CD14-positive monocyte (primary cell): ENCODE measurements at regions not wholly inside any gene's neighbourhood (a gene's known extent, or its start where the extent isn't known, plus 50 kb on each side); places are given as distances from the start of the nearest gene placed in this dataset.

Experiments used
- DNase-seq, 3 donors: peaks; one replicate each; pipeline ENCODE4 v3.0.0-alpha.2; 2011 to 2022
- H2AFZ ChIP-seq: 2 replicates; pipeline ENCODE4 v1.6.0; 2012; ENCODE audit warnings: mild to moderate bottlenecking, low read depth, low read length, inconsistent platforms; ENCODE audit not compliant: insufficient read depth, poor library complexity, severe bottlenecking
- H3K27ac ChIP-seq, 2 donors: 1 replicate in 1 of 2; 2 replicates in 1 of 2; pipeline ENCODE4 v1.5.1; 2012 to 2013; ENCODE audit warnings: low read length in 2 of 2, control low read depth in 1 of 2, inconsistent platforms in 1 of 2, low read depth in 1 of 2, mild to moderate bottlenecking in 1 of 2
- H3K27me3 ChIP-seq, 2 donors: one replicate each; pipeline versions ENCODE4 v1.6.0 to v1.6.1; 2011 to 2013; ENCODE audit warnings: low read length in 2 of 2; ENCODE audit not compliant: control insufficient read depth in 2 of 2, insufficient read depth in 2 of 2
- H3K36me3 ChIP-seq, 2 donors: replicated peaks in 1 of 2; 1 replicate in 1 of 2; 2 replicates in 1 of 2; pipeline versions ENCODE4 v1.5.1 to v1.6.1; 2012 to 2013; ENCODE audit warnings: low read length in 2 of 2, control low read depth in 1 of 2, inconsistent platforms in 1 of 2, mild to moderate bottlenecking in 1 of 2; ENCODE audit not compliant: insufficient read depth in 2 of 2, control insufficient read depth in 1 of 2
- H3K4me1 ChIP-seq, 2 donors: 1 replicate in 1 of 2; 2 replicates in 1 of 2; pipeline versions ENCODE4 v1.5.1 to v1.6.1; 2012 to 2013; ENCODE audit warnings: low read length in 2 of 2, control low read depth in 1 of 2, inconsistent platforms in 1 of 2, mild to moderate bottlenecking in 1 of 2, moderate library complexity in 1 of 2; ENCODE audit not compliant: insufficient read depth in 2 of 2, control insufficient read depth in 1 of 2
- H3K4me2 ChIP-seq: replicated peaks from 2 replicates; pipeline ENCODE3; 2012; ENCODE audit warnings: low read length, moderate library complexity, mild to moderate bottlenecking; ENCODE audit not compliant: poor library complexity, severe bottlenecking; ENCODE audit errors: extremely low read depth
- H3K4me3 ChIP-seq, 3 experiments: fragments of 200-600 bp in 1 of 3; sonication (generic) in 1 of 3; replicated peaks in 1 of 3; 1 replicate in 2 of 3; 2 replicates in 1 of 3; pipeline ENCODE4 v1.5.1; 2011 to 2013; ENCODE audit warnings: low read length in 3 of 3, mild to moderate bottlenecking in 3 of 3, control low read depth in 2 of 3, low read depth in 2 of 3, inconsistent platforms in 1 of 3, moderate library complexity in 1 of 3
- H3K79me2 ChIP-seq: 2 replicates; pipeline ENCODE4 v1.6.0; 2012; ENCODE audit warnings: mild to moderate bottlenecking, control low read depth, inconsistent platforms, low read length, moderate library complexity; ENCODE audit not compliant: insufficient read depth
- H3K9ac ChIP-seq: 2 replicates; pipeline ENCODE4 v1.6.0; 2017; ENCODE audit warnings: low read length, mild to moderate bottlenecking; ENCODE audit not compliant: insufficient read depth, poor library complexity, severe bottlenecking
- H3K9me3 ChIP-seq, 2 donors: replicated peaks in 1 of 2; 1 replicate in 1 of 2; 2 replicates in 1 of 2; pipeline versions ENCODE4 v1.5.1 to v1.6.1; 2012 to 2013; ENCODE audit warnings: low read length in 2 of 2, control low read depth in 1 of 2; ENCODE audit not compliant: control insufficient read depth in 1 of 2, insufficient read depth in 1 of 2
- H4K20me1 ChIP-seq: 2 replicates; pipeline ENCODE4 v1.6.0; 2012; ENCODE audit warnings: mild to moderate bottlenecking, low read length, control low read depth, moderate library complexity; ENCODE audit not compliant: insufficient read depth
- H3K27ac Mint-ChIP-seq, 7 donors: one replicate each; pipeline ENCODE4 v1.8.0; 2020; ENCODE audit warnings: mild to moderate bottlenecking in 7 of 7, mixed read lengths in 7 of 7, moderate library complexity in 6 of 7, inconsistent platforms in 2 of 7
- H3K27me3 Mint-ChIP-seq, 3 donors: one replicate each; pipeline ENCODE4 v1.8.0; 2021 to 2022; ENCODE audit warnings: low read depth in 3 of 3, mild to moderate bottlenecking in 3 of 3, mixed read lengths in 3 of 3, moderate library complexity in 3 of 3, inconsistent platforms in 1 of 3
- H3K36me3 Mint-ChIP-seq, 2 donors: one replicate each; pipeline ENCODE4 v1.8.0; 2020; ENCODE audit warnings: mixed read lengths in 2 of 2, inconsistent platforms in 1 of 2, mild to moderate bottlenecking in 1 of 2
- H3K4me1 Mint-ChIP-seq: one replicate; pipeline ENCODE4 v1.8.0; 2020; ENCODE audit warnings: mild to moderate bottlenecking, mixed read lengths
- H3K4me3 Mint-ChIP-seq, 2 donors: one replicate each; pipeline ENCODE4 v1.8.0; 2020; ENCODE audit warnings: mild to moderate bottlenecking in 2 of 2, mixed read lengths in 2 of 2, moderate library complexity in 1 of 2
- H3K9me3 Mint-ChIP-seq, 7 donors: one replicate each; pipeline ENCODE4 v1.8.0; 2020 to 2022; ENCODE audit warnings: mixed read lengths in 7 of 7, mild to moderate bottlenecking in 6 of 7, moderate library complexity in 6 of 7, inconsistent platforms in 2 of 7
- CTCF ChIP-seq: fragments of 200-600 bp; IDR thresholded peaks from one replicate; pipeline ENCODE4 v1.8.0; 2022; ENCODE audit warnings: antibody characterized with exemption, mild to moderate bottlenecking
- WGBS: methylation state at CpG from one replicate; pipeline ENCODE4 v1.1.5; 2013; ENCODE audit warnings: missing lambda C conversion rate; ENCODE audit not compliant: insufficient coverage; 5-methylcytosine and 5-hydroxymethylcytosine counted together
- intact Hi-C, 2 donors: fragments of 100-400 bp; cut with micrococcal nuclease; formaldehyde crosslinking; loops; one replicate each; pipeline versions ENCODE4 v1.15.0 to v1.15.1; 2023

GRCh38 chr5:82408033-82408432 lies 129.9 kb upstream of the RPS23 start:
- Histone ChIP-seq H3K4me1 (peaks cover 3 to 8% of the 10 kb centered on the region in 2 donors), H3K79me2 (no peaks in the 10 kb centered on the region), H3K9me3 (peaks cover 0 to 11% of the 10 kb centered on the region in 2 donors), H4K20me1 (no peaks in the 10 kb centered on the region), H3K36me3 (no peaks in the 10 kb centered on the region), H3K4me2 (no peak overlapping the region), H3K4me3 (no peak overlapping the region), H3K27me3 (no peaks in the 10 kb centered on the region), H3K9ac (no peak overlapping the region), H2AFZ (peak overlapping the region; percentile 22), H3K27ac (no peak overlapping the region)
- Mint-ChIP-seq H3K9me3 (peaks cover 5 to 19% (median 9%) of the 10 kb centered on the region in 7 donors), H3K4me1 (peaks cover 12% of the 10 kb centered on the region), H3K27me3 (peaks cover 0 to 1% (median 0%) of the 10 kb centered on the region in 3 donors), H3K27ac (no peak overlapping the region), H3K36me3 (no peaks in the 10 kb centered on the region), H3K4me3 (no peak overlapping the region)
- TF ChIP-seq CTCF, result no peak
- WGBS, result 100% methylated on average over 3 of the region's 3 CpGs
- intact Hi-C loops, result no loop called here
- DNase-seq, result no peak

- Histone ChIP-seq H3K4me1 (no peaks in the 10 kb centered on the region), H3K27me3 (no peaks in the 10 kb centered on the region), H4K20me1 (no peaks in the 10 kb centered on the region), H3K36me3 (no peaks in the 10 kb centered on the region), H3K4me2 (no peak overlapping the region), H3K9me3 (peaks cover 0 to 11% of the 10 kb centered on the region in 2 donors), H3K4me3 (no peak overlapping the region), H3K27ac (no peak overlapping the region), H3K9ac (no peak overlapping the region), H3K79me2 (no peaks in the 10 kb centered on the region), H2AFZ (no peak overlapping the region)
- Mint-ChIP-seq H3K4me1 (peaks cover 3% of the 10 kb centered on the region), H3K27ac (no peak overlapping the region), H3K36me3 (no peaks in the 10 kb centered on the region), H3K27me3 (no peaks in the 10 kb centered on the region), H3K4me3 (no peak overlapping the region), H3K9me3 (peaks cover 5 to 19% (median 9%) of the 10 kb centered on the region in 7 donors)
- WGBS, result 84% methylated on average over 9 of the region's 13 CpGs
- intact Hi-C loops, result no loop called here
- no peak for TF ChIP-seq CTCF
- DNase-seq, result no peak
These were observed 128.1 kb upstream of the RPS23 start for GRCh38 chr5:82406205-82406773.
